ENCODE measurements at regions not wholly inside any gene's neighbourhood (a gene's known extent, or its start where the extent isn't known, plus 50 kb on each side); places are given as distances from the start of the nearest gene placed in this dataset.
"Not testable (repeated sequence)": the region's sequence is repeated elsewhere in the genome, so short reads cannot be mapped to it uniquely, and the experiment has no call there.

GRCh38 chr1:101482306-101482705, 245.5 kb downstream of the S1PR1 start:
- no peak overlapping the region for H3K4me3 ChIP-seq
- no peaks in the 10 kb centered on the region for H3K27me3 ChIP-seq
- H3K9me3 ChIP-seq = no peaks in the 10 kb centered on the region
- no peak for ATAC-seq
- no peak overlapping the region for H3K27ac ChIP-seq
- no peaks in the 10 kb centered on the region for H3K4me1 ChIP-seq
- no peaks in the 10 kb centered on the region for H3K36me3 ChIP-seq
- TF ChIP-seq POLR2AphosphoS5 (IDR thresholded peaks at IDR 0.05) = no peak
- no peak for TF ChIP-seq POLR2A (IDR thresholded peaks at IDR 0.05)
- TF ChIP-seq CTCF (IDR thresholded peaks at IDR 0.05) = no peak
- no peak for TF ChIP-seq EP300 (IDR thresholded peaks at IDR 0.05)
- WGBS, 2 donors (ENCODE audit: low coverage in 1 of 2) = 55 to 93% methylated on average over 3 to 4 of the region's 4 CpGs

GRCh38 chr1:101483982-101484688, 247.3 kb downstream of the S1PR1 start:
- WGBS, 2 donors (ENCODE audit: low coverage in 1 of 2) = 55 to 60% methylated on average over 5 of the region's 5 CpGs

GRCh38 chr1:101484689-101485338, 248.0 kb downstream of the S1PR1 start:
- Histone ChIP-seq H3K4me1 (no peaks in the 10 kb centered on the region), H3K27me3 (no peaks in the 10 kb centered on the region), H3K4me3 (no peak overlapping the region), H3K36me3 (no peaks in the 10 kb centered on the region), H3K9me3 (peaks cover 0 to 12% (median 0%) of the 10 kb centered on the region in 3 donors), H3K27ac (no peak overlapping the region)
- WGBS, 2 donors (ENCODE audit: low coverage in 1 of 2) = 17 to 18% methylated on average over 2 of the region's 2 CpGs
- TF ChIP-seq POLR2AphosphoS5 (IDR thresholded peaks at IDR 0.05) (no peak), POLR2A (IDR thresholded peaks at IDR 0.05) (no peak), EP300 (IDR thresholded peaks at IDR 0.05) (no peak), CTCF (IDR thresholded peaks at IDR 0.05) (no peak)
- ATAC-seq = no peak

More at GRCh38 chr1:101483982-101484688, 247.3 kb downstream of the S1PR1 start:
- Histone ChIP-seq H3K4me3 (no peak overlapping the region), H3K27ac (no peak overlapping the region), H3K4me1 (no peaks in the 10 kb centered on the region), H3K36me3 (no peaks in the 10 kb centered on the region), H3K27me3 (no peaks in the 10 kb centered on the region), H3K9me3 (peaks cover 0 to 5% (median 0%) of the 10 kb centered on the region in 3 donors)
- no peak for ATAC-seq
- TF ChIP-seq POLR2A (IDR thresholded peaks at IDR 0.05) (no peak), EP300 (IDR thresholded peaks at IDR 0.05) (no peak), POLR2AphosphoS5 (IDR thresholded peaks at IDR 0.05) (no peak), CTCF (IDR thresholded peaks at IDR 0.05) (no peak)

GRCh38 chr1:101485712-101486111, 248.9 kb downstream of the S1PR1 start:
- H3K4me1 ChIP-seq = no peaks in the 10 kb centered on the region
- WGBS, 2 donors (ENCODE audit: low coverage in 1 of 2) = 15% methylated on average over 1 of the region's 1 CpG; no CpG with 5 or more reads in 1 of the 2 donors
- TF ChIP-seq CTCF (IDR thresholded peaks at IDR 0.05) (no peak), EP300 (IDR thresholded peaks at IDR 0.05) (no peak), POLR2A (IDR thresholded peaks at IDR 0.05) (no peak), POLR2AphosphoS5 (IDR thresholded peaks at IDR 0.05) (no peak)
- no peaks in the 10 kb centered on the region for H3K27me3 ChIP-seq
- H3K36me3 ChIP-seq = no peaks in the 10 kb centered on the region
- H3K27ac ChIP-seq = no peak overlapping the region
- H3K9me3 ChIP-seq = peaks cover 0 to 17% (median 0%) of the 10 kb centered on the region in 3 donors
- H3K4me3 ChIP-seq = no peak overlapping the region
- ATAC-seq = no peak

GRCh38 chr1:101492144-101492543, 255.3 kb downstream of the S1PR1 start:
- H3K4me3 ChIP-seq, H3K27ac ChIP-seq, H3K36me3 ChIP-seq, H3K4me1 ChIP-seq, H3K27me3 ChIP-seq, ATAC-seq: not testable (repeated sequence)
- peaks cover 0 to 17% (median 0%) of the 10 kb centered on the region in 3 donors for H3K9me3 ChIP-seq
- 100% methylated on average over 1 of the region's 1 CpG; no CpG with 5 or more reads in 1 of the 2 donors for WGBS, 2 donors (ENCODE audit: low coverage in 1 of 2)

- H3K27ac ChIP-seq, H3K27me3 ChIP-seq, ATAC-seq, H3K36me3 ChIP-seq, H3K4me1 ChIP-seq, H3K4me3 ChIP-seq: not testable (repeated sequence)
- peaks cover 0 to 14% (median 0%) of the 10 kb centered on the region in 3 donors for H3K9me3 ChIP-seq
- WGBS, 2 donors (ENCODE audit: low coverage in 1 of 2) = 80 to 93% methylated on average over 2 to 3 of the region's 3 CpGs
Observed at GRCh38 chr1:101493920-101494319, 257.1 kb downstream of the S1PR1 start.

Measured in gastroesophageal sphincter (tissue), 4 donors.